ENCODE measurements at regions not wholly inside any gene's neighbourhood (a gene's known extent, or its start where the extent isn't known, plus 50 kb on each side); places are given as distances from the start of the nearest gene placed in this dataset.

GRCh38 chr20:56833427-56833826 lies 204.3 kb downstream of the TFAP2C start:
- DNase-seq (ENCODE audit: low read depth, low spot score), result no peak

- DNase-seq (ENCODE audit: low read depth, low spot score), result no peak
Measured at GRCh38 chr20:56835829-56836550, 206.9 kb downstream of the TFAP2C start.

GRCh38 chr20:56839222-56839621 lies 210.1 kb downstream of the TFAP2C start:
- no peak for DNase-seq (ENCODE audit: low read depth, low spot score)

DNA sequence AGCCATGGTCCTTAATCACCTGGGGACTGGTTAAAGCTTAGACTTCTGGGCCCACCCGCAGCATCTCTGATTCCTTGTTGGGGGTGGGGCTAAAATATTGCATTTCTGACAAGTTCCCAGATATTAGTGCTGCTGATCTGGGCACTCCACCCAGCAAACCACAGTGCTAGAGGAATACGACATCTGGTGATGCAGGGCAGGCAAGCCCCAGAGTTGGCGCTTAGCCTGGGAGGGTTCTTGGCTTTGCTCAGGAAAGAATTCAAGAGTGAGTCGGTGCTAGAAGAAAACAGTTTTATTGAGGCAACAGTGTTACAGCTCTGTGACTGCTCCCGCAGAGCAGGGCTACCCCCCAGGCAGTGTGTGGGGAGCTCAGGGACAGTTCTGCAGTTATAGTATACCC lies 210.7 kb downstream of the TFAP2C start:
- DNase-seq (ENCODE audit: low read depth, low spot score), result peak; percentile 39

GRCh38 chr20:56840716-56841261 lies 211.7 kb downstream of the TFAP2C start:
- no peak for DNase-seq (ENCODE audit: low read depth, low spot score)

- no peak for DNase-seq (ENCODE audit: low read depth, low spot score)
Measured at GRCh38 chr20:56841346-56841908, 212.3 kb downstream of the TFAP2C start.

GRCh38 chr20:56842056-56842455 lies 212.9 kb downstream of the TFAP2C start:
- no peak for DNase-seq (ENCODE audit: low read depth, low spot score)

DNA sequence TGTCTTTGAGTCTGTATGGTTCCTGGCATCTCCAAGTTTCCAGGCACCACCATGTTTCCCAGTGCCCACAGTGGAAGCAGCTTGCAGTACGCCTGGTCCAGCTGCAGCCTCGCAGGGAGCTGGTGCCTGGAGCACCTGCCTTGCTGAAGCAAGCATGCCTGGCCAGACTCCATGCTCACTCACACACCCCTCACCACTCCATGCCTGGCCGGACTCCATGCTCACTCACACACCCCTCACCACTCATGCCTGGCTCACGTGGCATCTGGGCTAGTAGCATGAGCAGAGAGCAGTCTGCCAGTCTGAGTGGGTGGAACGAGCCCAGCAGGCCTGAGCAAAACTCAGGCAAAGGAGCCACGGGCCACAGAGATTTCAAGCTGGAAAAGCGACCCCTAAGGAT lies 214.3 kb downstream of the TFAP2C start:
- no peak for DNase-seq (ENCODE audit: low read depth, low spot score)

DNA sequence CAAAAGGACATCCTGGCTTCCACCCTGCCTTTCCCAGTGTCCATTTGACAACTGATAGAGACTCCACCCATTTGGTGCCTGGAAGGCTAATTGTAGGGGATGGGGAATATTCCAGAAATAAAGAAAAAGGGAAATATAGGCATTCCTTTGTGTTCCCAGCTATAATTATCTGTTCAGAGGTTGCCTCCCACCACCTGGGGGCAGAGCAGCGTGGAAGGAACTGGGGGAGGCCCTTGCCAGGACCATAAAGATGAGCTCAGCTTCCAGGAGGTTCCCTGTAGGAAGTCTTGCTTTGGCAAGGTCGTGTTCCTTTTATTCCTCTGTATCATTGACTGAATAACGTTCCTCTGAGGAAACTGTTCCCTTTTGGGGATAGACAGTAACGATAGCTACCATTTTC lies 214.7 kb downstream of the TFAP2C start:
- no peak for DNase-seq (ENCODE audit: low read depth, low spot score)

DNA sequence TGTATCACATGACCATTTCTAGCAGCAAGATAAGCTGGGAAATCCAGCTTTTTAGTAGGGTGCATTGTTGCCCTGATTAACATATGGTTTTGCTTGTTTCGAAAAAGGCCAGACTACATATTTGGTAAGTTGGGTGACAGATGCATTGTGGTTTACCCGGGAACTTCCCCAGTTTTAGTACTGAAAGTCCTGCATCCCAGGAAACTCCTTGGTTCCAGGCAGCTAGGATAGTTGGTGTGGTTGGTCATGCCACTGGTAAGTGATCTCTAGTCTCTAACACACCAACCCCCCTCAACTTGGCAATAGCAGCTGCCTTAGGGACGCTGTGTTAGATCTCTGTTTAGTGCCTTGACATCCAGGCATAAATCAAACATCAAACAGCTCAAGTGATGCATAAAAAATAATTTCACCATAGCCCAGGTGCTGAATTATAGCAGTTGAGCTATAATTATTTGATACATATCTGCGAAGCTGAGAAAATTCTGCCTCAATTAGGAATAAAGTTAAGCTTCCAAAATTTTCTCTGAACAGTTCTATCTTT lies 216.5 kb downstream of the TFAP2C start:
- no peak for DNase-seq (ENCODE audit: low read depth, low spot score)

- DNase-seq (ENCODE audit: low read depth, low spot score), result no peak
Measured at GRCh38 chr20:56848561-56848960, 219.5 kb downstream of the TFAP2C start.

GRCh38 chr20:56851552-56851951 lies 222.4 kb downstream of the TFAP2C start:
- no peak for DNase-seq (ENCODE audit: low read depth, low spot score)

DNA sequence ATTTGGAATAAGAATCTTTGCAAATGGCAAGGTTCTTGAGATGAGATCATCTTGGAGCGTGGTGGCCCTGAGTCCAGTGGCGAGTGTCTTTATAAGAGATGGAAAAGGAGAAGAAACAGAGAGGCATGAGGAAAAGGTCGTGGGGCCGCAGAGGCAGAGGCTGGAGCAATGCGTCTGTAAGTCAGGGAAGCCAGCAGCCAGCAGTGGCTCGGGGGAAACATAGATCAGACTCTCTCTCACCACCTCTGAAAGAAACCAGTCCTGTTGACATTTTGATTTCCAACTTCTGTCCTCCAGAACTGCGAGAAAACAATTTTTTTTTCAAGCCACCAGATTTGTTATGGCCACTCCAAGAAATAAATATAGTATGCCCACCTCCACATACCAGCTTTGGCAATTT lies 226.6 kb downstream of the TFAP2C start:
- no peak for DNase-seq (ENCODE audit: low read depth, low spot score)

- DNase-seq (ENCODE audit: low read depth, low spot score), result no peak
Measured at GRCh38 chr20:56857950-56858349, 228.8 kb downstream of the TFAP2C start.

DNA sequence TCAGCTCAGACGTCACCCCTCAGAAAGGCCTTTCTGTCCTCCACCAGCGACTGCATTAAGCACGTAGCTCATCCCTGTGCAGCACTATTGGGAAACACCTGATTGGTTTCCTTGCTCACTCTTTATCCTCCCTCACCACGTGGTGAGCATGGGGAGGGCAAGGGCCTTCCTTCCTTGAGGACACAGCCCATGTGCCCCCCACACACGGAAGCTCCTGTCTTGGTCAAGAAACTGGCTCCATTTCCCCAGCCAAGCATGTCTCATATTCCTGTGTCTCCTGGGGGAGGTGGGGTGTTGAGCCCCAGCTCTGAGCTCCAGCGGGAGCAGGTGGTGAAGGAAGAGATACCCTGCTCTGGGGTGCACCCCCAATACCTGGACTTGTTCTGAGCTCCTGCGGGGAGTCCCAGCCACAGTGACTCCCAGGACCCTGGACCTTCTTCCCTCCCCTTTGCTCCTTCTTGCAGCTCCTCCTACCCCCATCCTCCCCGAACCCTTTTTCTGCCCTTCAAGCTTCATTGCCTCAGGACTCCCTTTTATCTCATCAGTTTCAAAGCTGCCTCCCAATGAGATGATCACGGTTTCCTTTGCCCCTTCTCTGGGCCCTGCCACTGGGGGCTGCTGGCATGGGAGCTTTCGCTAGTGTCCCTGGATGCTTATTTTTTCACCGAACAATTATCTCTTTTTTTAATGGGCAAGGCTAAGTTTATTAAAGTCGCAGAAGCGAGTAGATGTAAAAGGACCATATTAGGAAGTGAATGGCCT lies 230.1 kb downstream of the TFAP2C start:
- no peak for DNase-seq (ENCODE audit: low read depth, low spot score)

GRCh38 chr20:56859801-56860261 lies 230.7 kb downstream of the TFAP2C start:
- DNase-seq (ENCODE audit: low read depth, low spot score), result peak; percentile 48

GRCh38 chr20:56860413-56860812 lies 231.3 kb downstream of the TFAP2C start:
- no peak for DNase-seq (ENCODE audit: low read depth, low spot score)

DNA sequence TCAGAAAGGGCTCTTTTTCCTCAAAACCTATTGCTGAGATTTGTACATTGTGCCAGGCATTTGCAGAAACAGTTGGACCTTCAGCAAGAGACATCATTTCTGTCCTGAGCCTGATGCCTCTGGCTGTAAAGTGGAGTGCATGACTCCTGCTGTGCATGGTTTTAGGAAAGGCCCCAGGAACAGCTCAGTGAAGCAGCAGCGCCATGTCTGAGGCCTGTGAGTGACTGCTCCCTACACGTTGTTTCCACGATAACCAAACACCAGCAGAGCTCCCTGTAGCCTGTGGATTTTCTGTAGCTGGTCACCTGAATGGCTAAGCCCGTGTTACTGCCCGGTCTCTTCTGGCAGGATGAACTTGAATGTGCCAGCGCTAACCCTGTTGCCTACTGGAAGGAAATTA lies 232.5 kb downstream of the TFAP2C start:
- DNase-seq (ENCODE audit: low read depth, low spot score), result no peak

DNA sequence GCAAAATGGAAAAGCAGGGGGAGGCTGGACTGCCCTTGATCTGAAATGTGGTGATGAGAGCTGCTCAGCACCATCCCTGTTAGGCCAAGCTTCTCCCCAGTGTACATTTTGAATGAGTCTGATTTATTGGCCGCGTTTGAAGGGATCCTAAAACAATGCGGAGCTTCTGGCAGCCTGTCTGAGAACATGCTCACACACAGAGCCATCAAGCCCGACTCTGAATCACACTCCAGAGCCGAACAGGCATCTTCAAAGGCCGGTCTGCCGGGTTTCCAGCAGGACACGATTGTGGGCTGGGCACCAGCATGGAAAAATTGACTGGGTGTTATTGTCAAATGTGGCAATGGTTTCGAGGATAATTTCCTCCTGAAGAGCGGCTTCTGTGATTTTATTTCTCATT lies 235.9 kb downstream of the TFAP2C start:
- peak; percentile 52 for DNase-seq (ENCODE audit: low read depth, low spot score)

DNA sequence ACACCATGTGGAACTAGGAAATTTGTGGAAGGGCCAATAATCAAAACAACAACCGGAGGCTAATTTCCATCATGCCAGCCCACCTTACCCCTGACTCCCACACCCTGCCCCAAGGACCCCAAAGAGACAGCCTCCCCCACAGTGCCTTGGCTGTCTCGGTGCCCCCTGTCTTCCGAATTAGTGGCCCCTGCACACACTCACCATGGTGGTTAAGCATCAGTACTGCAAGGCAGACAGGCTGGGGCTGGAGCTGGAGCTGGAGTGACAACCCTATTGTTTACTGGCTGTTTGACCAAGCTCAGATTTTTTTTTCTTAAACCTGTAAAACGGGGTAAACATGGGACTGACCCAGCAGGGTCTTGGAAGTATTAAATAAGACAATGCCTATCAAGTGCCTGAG lies 238.0 kb downstream of the TFAP2C start:
- DNase-seq (ENCODE audit: low read depth, low spot score), result no peak

GRCh38 chr20:56868746-56869145 lies 239.6 kb downstream of the TFAP2C start:
- DNase-seq (ENCODE audit: low read depth, low spot score), result no peak

DNA sequence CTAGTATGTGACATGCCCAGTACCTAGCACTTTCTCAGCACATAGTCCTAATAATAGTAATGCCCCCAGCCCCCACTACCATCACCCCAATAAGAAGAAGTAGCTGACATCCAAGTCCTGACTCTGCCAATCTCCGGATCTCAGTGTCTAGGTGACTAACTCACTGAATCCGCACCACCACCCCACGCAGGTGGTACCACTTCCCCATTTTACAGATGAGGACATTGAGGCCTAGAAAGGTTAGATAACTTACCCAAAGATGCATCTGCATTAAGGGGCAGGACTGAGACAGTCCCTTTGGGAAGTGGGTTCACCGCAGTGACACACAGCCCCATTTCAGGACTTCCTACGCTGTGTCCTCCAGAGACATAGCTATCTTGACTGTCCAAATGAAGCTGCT lies 241.2 kb downstream of the TFAP2C start:
- no peak for DNase-seq (ENCODE audit: low read depth, low spot score)

Data from astrocyte of the hippocampus (primary cell).